HG03066 (cell line): ENCODE measurements at regions not wholly inside any gene's neighbourhood (a gene's known extent, or its start where the extent isn't known, plus 50 kb on each side); places are given as distances from the start of the nearest gene placed in this dataset.

ENCODE experiments used
- ATAC-seq: cut with Tn5 transposase; IDR thresholded peaks from one replicate; pipeline ENCODE4 v1.9.1; 2021; ENCODE audit warnings: low read depth; ENCODE audit not compliant: unreplicated experiment

- no peak for ATAC-seq
These were observed 315.0 kb upstream of the SPRY2 start for GRCh38 chr13:80655778-80656511.

- no peak for ATAC-seq
These were observed 313.8 kb upstream of the SPRY2 start for GRCh38 chr13:80654638-80655249.

- no peak for ATAC-seq
These were observed 308.3 kb upstream of the SPRY2 start for GRCh38 chr13:80649274-80649673.

DNA sequence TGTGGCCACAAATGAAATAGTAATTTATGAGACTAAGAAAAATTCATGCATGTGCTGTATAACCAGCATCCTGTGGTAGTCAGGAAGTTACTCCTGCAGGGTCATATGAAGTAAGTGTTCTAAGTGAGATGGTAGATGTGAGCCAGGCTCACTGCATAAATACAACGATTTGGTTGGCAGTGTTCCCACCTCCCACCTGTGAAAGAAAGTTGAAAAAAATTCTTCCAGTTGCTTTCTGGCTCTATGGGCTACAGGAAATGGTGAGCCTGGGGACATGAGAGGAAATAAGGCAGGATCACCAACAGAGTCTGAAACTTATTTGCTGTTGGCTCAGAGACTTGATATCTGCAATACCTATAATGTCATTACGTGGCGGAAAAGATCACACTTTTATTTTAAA lies 301.7 kb upstream of the SPRY2 start:
- no peak for ATAC-seq

DNA sequence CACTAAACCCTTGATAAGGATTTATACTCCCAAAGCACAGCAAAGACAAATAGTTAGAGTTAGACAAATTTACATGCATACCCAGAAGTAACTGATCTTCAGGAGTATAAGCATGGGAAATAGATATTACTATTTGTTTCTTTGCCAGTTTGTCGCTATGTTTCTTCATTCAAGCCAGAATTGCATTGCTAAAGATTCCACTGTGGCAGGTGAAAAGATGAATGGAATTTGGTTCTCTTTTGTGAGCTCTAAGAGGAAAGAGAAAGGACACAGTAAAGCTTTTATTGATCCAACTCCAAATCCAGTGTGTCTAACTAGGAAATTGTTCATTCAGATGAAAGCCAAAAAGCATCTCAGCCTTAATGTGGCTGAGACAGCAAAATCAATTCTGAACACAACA lies 292.3 kb upstream of the SPRY2 start:
- no peak for ATAC-seq

DNA sequence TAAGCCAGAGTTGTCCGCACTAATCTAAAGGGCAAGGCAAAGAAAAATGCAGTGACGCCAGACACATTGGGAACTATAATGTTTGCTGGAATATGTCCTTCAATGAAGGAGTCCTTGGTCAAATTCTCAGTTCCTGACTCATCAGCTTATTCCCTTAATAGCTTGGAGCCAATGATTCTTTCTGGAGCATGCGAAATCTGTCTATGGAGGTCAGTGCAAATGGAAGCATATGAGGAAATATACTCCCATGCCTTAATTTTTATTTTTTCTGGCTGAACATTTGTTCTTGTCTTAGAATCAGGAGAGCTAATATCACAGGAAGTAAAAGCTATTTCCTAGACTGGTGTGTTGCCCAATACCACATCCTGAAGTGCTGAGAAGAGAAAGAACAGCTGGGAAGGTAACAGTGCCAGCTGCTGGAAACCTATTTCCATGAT lies 289.8 kb upstream of the SPRY2 start:
- no peak for ATAC-seq

GRCh38 chr13:80618781-80619180 lies 277.9 kb upstream of the SPRY2 start:
- ATAC-seq, result no peak

- no peak for ATAC-seq
These were observed 271.9 kb upstream of the SPRY2 start for GRCh38 chr13:80612804-80613203.

GRCh38 chr13:80611310-80611709 lies 270.4 kb upstream of the SPRY2 start:
- no peak for ATAC-seq

DNA sequence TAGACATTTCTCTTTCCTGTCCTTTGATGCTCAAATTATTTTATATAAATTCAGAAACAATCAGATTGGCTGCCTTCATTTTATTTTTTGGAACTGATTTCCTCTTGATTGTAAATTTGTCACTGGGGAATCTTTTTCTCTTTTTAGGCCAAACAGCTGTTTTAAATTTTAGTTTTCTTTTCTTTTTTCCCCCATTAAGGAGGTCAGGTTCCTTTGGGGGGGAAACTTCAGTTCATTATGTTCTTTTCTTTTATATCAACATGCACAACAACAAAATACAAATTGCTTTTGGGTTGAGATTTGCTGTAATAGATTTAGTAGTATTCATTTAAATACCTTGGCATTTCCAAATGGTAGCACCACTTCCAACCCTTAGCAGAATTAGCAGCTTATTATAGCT lies 264.8 kb upstream of the SPRY2 start:
- ATAC-seq, result no peak

DNA sequence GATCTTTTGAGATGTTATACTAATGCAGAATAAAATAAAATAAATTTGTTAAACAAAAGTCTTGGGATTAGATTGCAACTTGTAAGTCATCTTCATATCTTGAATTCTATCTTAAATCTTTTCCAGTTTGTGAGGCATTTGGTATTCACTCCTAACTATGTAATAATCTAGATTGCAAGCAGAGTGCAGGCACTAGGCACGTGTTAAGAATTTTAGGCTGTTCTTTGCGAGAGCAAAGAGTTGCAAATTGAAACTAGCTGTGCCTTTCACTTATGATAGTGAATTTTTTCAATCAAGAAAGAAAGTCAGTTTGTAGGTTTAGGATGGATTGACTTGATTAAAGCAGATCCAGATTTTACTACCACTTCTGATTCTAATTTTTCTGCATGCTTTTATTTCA lies 264.1 kb upstream of the SPRY2 start:
- ATAC-seq, result no peak

DNA sequence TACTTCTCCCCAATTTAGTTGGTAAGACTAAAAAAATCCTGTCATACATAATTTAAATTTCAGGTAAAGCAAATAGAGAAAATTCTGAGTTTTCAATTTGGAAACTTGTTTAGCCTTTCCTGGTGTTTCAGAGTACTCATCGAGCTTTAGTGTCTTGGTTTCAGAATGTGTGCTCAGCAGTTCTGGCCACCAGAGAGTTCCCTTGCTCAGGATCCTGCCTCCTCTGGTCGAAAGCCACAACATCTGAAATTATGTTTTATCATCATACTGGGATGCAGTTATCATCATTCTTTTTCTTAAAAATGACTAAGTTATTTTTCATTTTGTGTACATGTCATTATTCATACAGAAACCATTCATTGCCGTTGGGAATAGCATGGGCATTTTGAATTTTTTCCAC lies 263.2 kb upstream of the SPRY2 start:
- no peak for ATAC-seq

GRCh38 chr13:80603351-80603750 lies 262.4 kb upstream of the SPRY2 start:
- ATAC-seq, result no peak

DNA sequence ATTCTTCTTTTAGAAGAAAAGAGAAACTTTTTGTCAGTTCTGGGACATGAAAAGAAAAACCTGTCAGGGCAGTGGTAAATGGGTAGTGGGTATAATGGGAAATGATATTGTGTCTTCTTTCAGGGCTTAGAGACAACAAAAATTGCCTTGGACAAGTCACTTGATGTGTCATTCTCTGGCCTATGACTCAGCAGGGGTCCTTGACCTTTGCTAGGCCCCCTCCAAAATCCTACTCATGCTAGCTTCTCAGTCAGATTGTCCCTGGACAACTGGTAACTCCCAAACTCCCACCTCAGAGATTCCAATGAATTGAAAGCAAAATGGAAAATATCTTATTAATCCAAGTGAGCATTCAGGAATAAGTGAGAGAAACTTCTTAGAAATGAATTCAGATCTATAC lies 258.8 kb upstream of the SPRY2 start:
- ATAC-seq, result no peak

DNA sequence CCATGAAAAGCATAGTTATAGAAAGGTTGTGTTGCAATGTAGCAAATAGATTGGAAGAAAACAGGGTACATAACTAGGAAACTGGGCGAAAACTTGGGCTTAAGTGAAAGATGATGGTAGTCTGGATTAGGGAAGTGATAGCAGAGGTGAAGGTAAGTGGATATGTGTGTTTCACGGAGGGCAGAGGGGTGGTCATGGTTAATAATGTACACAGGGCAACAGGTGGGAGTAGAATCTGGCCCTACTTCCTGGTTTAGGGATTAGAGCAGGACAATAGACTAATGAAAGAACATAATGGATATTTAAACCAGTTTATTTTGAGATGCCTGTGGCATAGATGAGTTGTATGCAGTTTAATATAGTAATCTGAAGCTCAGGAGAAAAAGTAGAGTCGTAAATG lies 257.3 kb upstream of the SPRY2 start:
- ATAC-seq, result no peak

DNA sequence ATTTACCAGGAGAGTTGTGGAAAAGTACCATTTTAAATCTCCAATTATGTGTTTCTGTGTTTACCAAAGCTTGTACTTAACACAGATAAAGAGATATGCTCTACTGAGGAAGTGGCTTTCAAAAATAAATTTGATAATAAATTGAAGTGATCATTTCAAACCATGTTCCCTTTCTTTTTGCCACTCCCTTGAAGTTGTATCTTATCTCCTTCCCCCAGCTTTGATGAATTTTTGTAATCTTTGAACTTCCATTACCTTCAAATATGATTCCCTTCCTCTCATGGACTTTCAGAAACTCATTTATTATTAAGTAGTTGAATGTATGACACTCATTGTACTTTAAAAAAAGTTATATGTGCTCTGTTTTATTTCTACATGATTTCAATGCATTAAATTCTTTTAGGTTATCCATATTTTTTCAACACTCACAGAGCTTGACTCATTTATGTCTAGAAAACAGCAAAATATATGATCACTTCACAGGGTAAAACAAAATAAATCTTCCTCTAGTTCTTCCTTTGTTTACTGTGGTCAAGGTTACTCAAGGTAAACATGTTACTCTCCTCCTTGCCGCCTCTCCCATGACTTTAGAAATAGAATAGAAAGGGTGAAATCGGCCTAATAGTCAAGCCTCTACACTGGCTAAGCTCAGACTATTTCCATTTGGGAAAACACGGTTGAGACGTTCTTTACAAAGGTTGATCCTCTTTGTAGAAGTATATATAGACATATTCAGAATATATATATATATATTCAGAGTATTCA lies 251.2 kb upstream of the SPRY2 start:
- no peak for ATAC-seq

DNA sequence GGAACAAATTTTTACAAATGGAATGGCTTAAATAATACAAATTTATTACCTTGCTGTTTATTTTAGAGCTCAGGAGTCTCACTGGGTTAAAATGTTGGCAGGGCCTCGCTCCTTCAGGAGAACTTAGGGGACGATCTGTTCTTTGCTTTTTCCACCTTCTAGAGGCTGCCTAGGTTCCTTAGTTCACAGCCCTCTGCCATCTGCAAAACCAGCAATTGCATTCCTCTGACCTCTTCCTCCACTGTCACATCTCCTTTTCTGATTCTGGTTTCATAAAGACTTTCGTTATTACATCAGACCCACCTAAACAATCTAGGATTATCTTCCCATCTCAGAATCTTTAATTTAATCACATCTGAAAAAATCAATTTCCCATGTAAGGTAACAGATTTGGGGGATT lies 249.6 kb upstream of the SPRY2 start:
- no peak for ATAC-seq

DNA sequence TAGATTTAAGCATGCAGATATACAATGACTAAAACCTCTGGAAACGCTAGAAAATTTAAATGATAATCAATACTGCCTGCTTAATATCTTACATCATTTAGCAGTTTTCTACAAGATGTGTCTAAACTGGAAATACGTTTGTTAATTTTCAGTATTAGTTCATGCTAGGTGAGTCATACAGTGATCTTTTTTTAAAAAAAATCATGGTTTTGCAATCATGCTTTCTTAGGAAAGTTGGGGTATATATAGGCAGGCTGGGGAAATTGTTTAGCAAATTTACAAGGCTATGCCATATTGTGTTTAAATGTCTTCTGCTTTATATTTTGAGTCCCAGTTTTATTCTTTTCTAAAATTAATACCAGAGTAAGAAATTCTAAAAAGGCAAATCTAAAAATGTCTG lies 245.4 kb upstream of the SPRY2 start:
- no peak for ATAC-seq

DNA sequence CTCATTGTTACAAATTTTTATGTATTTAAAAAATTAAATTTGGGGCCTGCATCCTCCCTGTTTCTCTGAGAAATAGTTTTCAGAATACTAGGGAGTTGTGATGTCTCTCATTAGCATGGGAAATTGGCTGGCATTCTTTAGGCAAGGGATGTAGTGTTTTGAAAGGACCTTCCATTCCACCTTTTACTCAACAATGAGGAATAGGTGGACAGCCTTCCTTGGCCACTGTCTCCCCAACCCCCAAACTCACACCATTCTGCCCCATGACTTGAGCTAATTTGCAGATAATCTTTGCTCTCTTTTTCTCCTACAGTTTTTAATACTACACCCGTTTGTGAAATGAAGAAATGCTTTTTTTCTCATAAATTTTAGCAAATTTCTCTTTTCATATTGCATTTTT lies 244.6 kb upstream of the SPRY2 start:
- ATAC-seq, result no peak

DNA sequence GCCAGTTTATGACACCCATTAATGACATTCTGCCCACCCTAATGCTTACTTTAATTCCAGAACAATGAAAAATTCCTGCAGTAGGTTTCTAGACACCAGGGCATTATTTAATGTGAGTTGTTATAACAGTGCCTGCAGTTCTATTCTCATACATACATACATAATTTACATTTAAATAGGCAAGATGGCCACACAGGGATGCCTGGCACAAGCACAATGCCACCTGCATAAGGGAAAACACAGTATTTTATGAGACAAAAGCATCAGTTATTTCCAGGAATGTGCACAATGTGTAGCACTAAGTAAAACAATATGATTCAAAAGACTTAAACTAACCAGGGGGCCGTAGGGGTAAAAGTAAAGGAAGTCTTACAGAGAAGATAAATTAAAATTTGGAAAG lies 243.9 kb upstream of the SPRY2 start:
- ATAC-seq, result no peak

GRCh38 chr13:80584306-80584705 lies 243.4 kb upstream of the SPRY2 start:
- ATAC-seq, result no peak
